H9 (cell line): ENCODE measurements at regions not wholly inside any gene's neighbourhood (a gene's known extent, or its start where the extent isn't known, plus 50 kb on each side); places are given as distances from the start of the nearest gene placed in this dataset.

Source experiments
- DNase-seq: peaks from one replicate; pipeline ENCODE4 v3.0.0-alpha.2; 2017
- H2AFZ ChIP-seq: one replicate; pipeline ENCODE4 v1.6.1; 2013; ENCODE audit warnings: mild to moderate bottlenecking, low read length, control low read depth, moderate library complexity
- H2AK5ac ChIP-seq: 2 replicates; pipeline ENCODE4 v1.6.1; 2013; ENCODE audit warnings: low read length, control low read depth, mixed read lengths; ENCODE audit not compliant: insufficient read length
- H2BK120ac ChIP-seq: one replicate; pipeline ENCODE4 v1.6.1; 2013; ENCODE audit warnings: low read depth, mild to moderate bottlenecking, low read length, control low read depth, inconsistent platforms; ENCODE audit not compliant: poor library complexity, severe bottlenecking
- H2BK12ac ChIP-seq: 2 replicates; pipeline ENCODE4 v1.6.1; 2013; ENCODE audit warnings: low read length, control low read depth, mixed read lengths, low read depth; ENCODE audit not compliant: insufficient read length
- H2BK15ac ChIP-seq: 2 replicates; pipeline ENCODE4 v1.6.1; 2013; ENCODE audit warnings: low read depth, low read length, control low read depth
- H2BK20ac ChIP-seq: one replicate; pipeline ENCODE4 v1.6.1; 2013; ENCODE audit warnings: low read depth, mild to moderate bottlenecking, low read length, control low read depth, inconsistent platforms; ENCODE audit not compliant: poor library complexity, severe bottlenecking
- H2BK5ac ChIP-seq: 2 replicates; pipeline ENCODE4 v1.6.1; 2013; ENCODE audit warnings: low read length, control low read depth, mixed read lengths; ENCODE audit not compliant: insufficient read length
- H3K14ac ChIP-seq: 2 replicates; pipeline ENCODE4 v1.6.1; 2013; ENCODE audit warnings: low read length, control low read depth; ENCODE audit not compliant: insufficient read depth
- H3K18ac ChIP-seq: 2 replicates; pipeline ENCODE4 v1.6.1; 2013; ENCODE audit warnings: low read depth, mild to moderate bottlenecking, mixed read lengths, low read length, control low read depth; ENCODE audit not compliant: insufficient read length
- H3K23ac ChIP-seq: 2 replicates; pipeline ENCODE4 v1.6.1; 2013; ENCODE audit warnings: low read length, control low read depth, mixed read lengths, low read depth; ENCODE audit not compliant: insufficient read length
- H3K23me2 ChIP-seq: 2 replicates; pipeline ENCODE4 v1.6.1; 2013; ENCODE audit warnings: low read depth, mild to moderate bottlenecking, mixed read lengths, low read length, control low read depth; ENCODE audit not compliant: insufficient read length, poor library complexity, severe bottlenecking
- H3K27ac ChIP-seq: 2 replicates; pipeline ENCODE4 v1.5.1; 2013; ENCODE audit warnings: low read length, control low read depth, mixed read lengths, low read depth; ENCODE audit not compliant: insufficient read length
- H3K27me3 ChIP-seq: 2 replicates; pipeline ENCODE4 v1.6.1; 2013; ENCODE audit warnings: low read length, control low read depth, inconsistent platforms; ENCODE audit not compliant: insufficient read depth
- H3K4ac ChIP-seq: 2 replicates; pipeline ENCODE4 v1.6.1; 2013; ENCODE audit warnings: low read depth, mild to moderate bottlenecking, control low read depth, inconsistent platforms, low read length, moderate library complexity
- H3K4me1 ChIP-seq: 2 replicates; pipeline ENCODE4 v1.6.1; 2013; ENCODE audit warnings: low read length, control low read depth, inconsistent platforms; ENCODE audit not compliant: insufficient read depth
- H3K4me2 ChIP-seq: 2 replicates; pipeline ENCODE4 v1.6.1; 2013; ENCODE audit warnings: low read length, control low read depth, mixed read lengths; ENCODE audit not compliant: insufficient read length, insufficient read depth
- H3K56ac ChIP-seq: 2 replicates; pipeline ENCODE4 v1.6.1; 2013; ENCODE audit warnings: low read depth, mild to moderate bottlenecking, mixed read lengths, low read length, control low read depth; ENCODE audit not compliant: insufficient read length
- H3K79me1 ChIP-seq: 2 replicates; pipeline ENCODE4 v1.6.1; 2013; ENCODE audit warnings: low read depth, mild to moderate bottlenecking, moderate library complexity, low read length, control low read depth, inconsistent platforms; ENCODE audit not compliant: insufficient read depth, poor library complexity, severe bottlenecking
- H3K79me2 ChIP-seq: 2 replicates; pipeline ENCODE4 v1.6.1; 2013; ENCODE audit warnings: low read length, control low read depth, inconsistent platforms; ENCODE audit not compliant: insufficient read depth
- H3K9ac ChIP-seq: 2 replicates; pipeline ENCODE4 v1.6.1; 2013; ENCODE audit warnings: low read length, control low read depth, mixed read lengths; ENCODE audit not compliant: insufficient read length; ENCODE audit errors: extremely low read depth
- H3K9me3 ChIP-seq: one replicate; pipeline ENCODE4 v1.6.1; 2013; ENCODE audit warnings: low read depth, low read length, inconsistent platforms; ENCODE audit not compliant: control insufficient read depth
- H3T11ph ChIP-seq: one replicate; pipeline ENCODE4 v1.6.1; 2013; ENCODE audit warnings: mild to moderate bottlenecking, low read length, control low read depth, inconsistent platforms
- H4K20me1 ChIP-seq: one replicate; pipeline ENCODE4 v1.6.1; 2013; ENCODE audit not compliant: control insufficient read depth, insufficient read length, insufficient read depth
- H4K5ac ChIP-seq: 2 replicates; pipeline ENCODE4 v1.6.1; 2013; ENCODE audit warnings: low read depth, mild to moderate bottlenecking, mixed read lengths, low read length, control low read depth; ENCODE audit not compliant: insufficient read length
- H4K8ac ChIP-seq: replicated peaks from 2 replicates; pipeline ENCODE4 v1.6.1; 2013; ENCODE audit warnings: low read length, control low read depth, mixed read lengths, low read depth; ENCODE audit not compliant: insufficient read length
- H4K91ac ChIP-seq: 2 replicates; pipeline ENCODE4 v1.6.1; 2013; ENCODE audit warnings: low read depth, mild to moderate bottlenecking, moderate library complexity, mixed read lengths, low read length, control low read depth; ENCODE audit not compliant: insufficient read length
- H3K27ac Mint-ChIP-seq, 3 experiments: 2 replicates in 2 of 3; 3 replicates in 1 of 3; pipeline ENCODE4 v1.8.0; 2020 to 2021; ENCODE audit warnings: mixed read lengths in 3 of 3, mild to moderate bottlenecking in 1 of 3, moderate library complexity in 1 of 3
- H3K27me3 Mint-ChIP-seq: 2 replicates; pipeline ENCODE4 v1.8.0; 2021; ENCODE audit warnings: low read depth, mild to moderate bottlenecking, moderate library complexity, mixed read lengths
- H3K36me3 Mint-ChIP-seq, 3 experiments: 2 replicates in 2 of 3; 3 replicates in 1 of 3; pipeline ENCODE4 v1.8.0; 2020 to 2021; ENCODE audit warnings: low read depth in 3 of 3, mixed read lengths in 3 of 3; ENCODE audit not compliant: insufficient read depth in 1 of 3
- H3K4me1 Mint-ChIP-seq, 2 experiments: 2 replicates each; pipeline ENCODE4 v1.8.0; 2020; ENCODE audit warnings: mixed read lengths in 2 of 2
- H3K4me3 Mint-ChIP-seq, 2 experiments: 2 replicates in 1 of 2; 3 replicates in 1 of 2; pipeline ENCODE4 v1.8.0; 2020 to 2021; ENCODE audit warnings: mild to moderate bottlenecking in 2 of 2, mixed read lengths in 2 of 2, moderate library complexity in 1 of 2
- H3K9me3 Mint-ChIP-seq, 2 experiments: 2 replicates in 1 of 2; 3 replicates in 1 of 2; pipeline ENCODE4 v1.8.0; 2020; ENCODE audit warnings: mild to moderate bottlenecking in 2 of 2, mixed read lengths in 2 of 2, moderate library complexity in 1 of 2
- TF ChIP-seq, protein P1 (sequence below): fragments of 200-600 bp; sonication (generic); conservative IDR thresholded peaks from 3 replicates; pipeline ENCODE4 v1.8.0; 2021; ENCODE audit warnings: antibody characterized with exemption, mild to moderate bottlenecking

DNA sequence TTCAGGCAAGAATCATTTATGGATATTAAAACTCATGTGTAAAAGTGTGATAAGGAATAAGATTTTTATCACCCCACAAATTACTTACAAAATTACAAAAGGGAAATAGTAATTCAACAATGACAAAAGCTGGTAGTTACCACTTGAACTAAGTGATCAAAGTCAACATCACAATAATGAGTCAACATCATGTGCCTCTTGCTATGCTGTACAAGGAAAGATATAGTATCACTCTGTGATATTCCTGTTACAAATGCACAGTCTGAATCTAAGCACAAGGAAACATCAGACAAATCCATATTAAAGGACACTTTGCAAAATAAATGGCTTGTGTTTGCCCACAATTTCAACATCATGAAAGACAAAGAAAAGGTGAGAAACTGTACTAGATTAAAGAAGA is 90.5 kb upstream of the PLCL2 start:
- Histone ChIP-seq H3K23me2 (no peaks in the 10 kb centered on the region), H3T11ph (no peak overlapping the region), H3K14ac (no peak overlapping the region), H3K4ac (no peak overlapping the region), H3K9ac (no peak overlapping the region), H4K5ac (no peak overlapping the region), H2BK12ac (no peak overlapping the region), H2BK15ac (no peak overlapping the region), H3K56ac (no peak overlapping the region), H3K23ac (no peak overlapping the region), H3K4me2 (no peak overlapping the region), H2BK5ac (no peak overlapping the region), H3K27ac (no peak overlapping the region), H2BK120ac (no peak overlapping the region), H3K79me1 (no peaks in the 10 kb centered on the region), H3K9me3 (no peaks in the 10 kb centered on the region), H3K79me2 (no peaks in the 10 kb centered on the region), H4K8ac (no peak overlapping the region), H2AFZ (no peak overlapping the region), H3K27me3 (no peaks in the 10 kb centered on the region), H2AK5ac (no peak overlapping the region), H4K20me1 (no peaks in the 10 kb centered on the region), H3K4me1 (peaks cover 21% of the 10 kb centered on the region; the same call in 1 of the 2 replicates), H2BK20ac (no peak overlapping the region), H4K91ac (no peak overlapping the region), H3K18ac (no peak overlapping the region)
- no peak for DNase-seq
- H3K36me3 Mint-ChIP-seq, result peaks cover 4 to 31% (median 7%) of the 10 kb centered on the region in 3 experiments
- peaks cover 43 to 60% of the 10 kb centered on the region in 2 experiments for H3K4me1 Mint-ChIP-seq
- TF ChIP-seq, protein P1, sequence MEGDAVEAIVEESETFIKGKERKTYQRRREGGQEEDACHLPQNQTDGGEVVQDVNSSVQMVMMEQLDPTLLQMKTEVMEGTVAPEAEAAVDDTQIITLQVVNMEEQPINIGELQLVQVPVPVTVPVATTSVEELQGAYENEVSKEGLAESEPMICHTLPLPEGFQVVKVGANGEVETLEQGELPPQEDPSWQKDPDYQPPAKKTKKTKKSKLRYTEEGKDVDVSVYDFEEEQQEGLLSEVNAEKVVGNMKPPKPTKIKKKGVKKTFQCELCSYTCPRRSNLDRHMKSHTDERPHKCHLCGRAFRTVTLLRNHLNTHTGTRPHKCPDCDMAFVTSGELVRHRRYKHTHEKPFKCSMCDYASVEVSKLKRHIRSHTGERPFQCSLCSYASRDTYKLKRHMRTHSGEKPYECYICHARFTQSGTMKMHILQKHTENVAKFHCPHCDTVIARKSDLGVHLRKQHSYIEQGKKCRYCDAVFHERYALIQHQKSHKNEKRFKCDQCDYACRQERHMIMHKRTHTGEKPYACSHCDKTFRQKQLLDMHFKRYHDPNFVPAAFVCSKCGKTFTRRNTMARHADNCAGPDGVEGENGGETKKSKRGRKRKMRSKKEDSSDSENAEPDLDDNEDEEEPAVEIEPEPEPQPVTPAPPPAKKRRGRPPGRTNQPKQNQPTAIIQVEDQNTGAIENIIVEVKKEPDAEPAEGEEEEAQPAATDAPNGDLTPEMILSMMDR, result no peak
- H3K9me3 Mint-ChIP-seq, result peaks cover 0 to 3% of the 10 kb centered on the region in 2 experiments; a peak in 2 of 5 replicates
- no peak overlapping the region for H3K4me3 Mint-ChIP-seq
- peaks cover 2% of the 10 kb centered on the region; the same call in 1 of the 2 replicates for H3K27me3 Mint-ChIP-seq
- no peak overlapping the region for H3K27ac Mint-ChIP-seq
